ENCODE measurements at regions not wholly inside any gene's neighbourhood (a gene's known extent, or its start where the extent isn't known, plus 50 kb on each side); places are given as distances from the start of the nearest gene placed in this dataset.

DNA sequence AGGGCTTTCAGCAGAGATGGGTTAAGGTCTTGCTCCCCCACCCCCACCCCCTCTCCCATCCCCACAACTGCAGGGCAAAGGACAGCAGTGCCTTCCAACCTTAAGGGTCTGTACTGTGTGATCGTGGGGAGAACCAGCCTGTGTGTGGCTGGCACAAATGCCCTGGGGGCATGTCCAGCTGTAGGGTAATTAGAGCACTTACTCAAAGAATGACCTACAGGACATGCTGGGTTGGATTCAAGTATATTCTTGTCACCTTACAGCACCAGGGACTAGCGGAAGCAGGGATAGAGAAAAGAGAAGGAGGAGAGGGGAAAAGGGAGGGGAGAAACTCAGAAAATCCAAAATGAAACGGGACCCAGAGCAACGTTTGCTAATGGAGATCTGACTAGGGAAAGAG lies 191.3 kb upstream of the GATB start:
- TF ChIP-seq SP1 (IDR thresholded peaks at IDR 0.05) (no peak), ARNT (IDR thresholded peaks at IDR 0.05) (no peak), BHLHE40 (IDR thresholded peaks at IDR 0.05; ENCODE audit: borderline replicate concordance) (no peak), FOXA1 (IDR thresholded peaks at IDR 0.05) (no peak), L3MBTL2 (conservative IDR thresholded peaks at IDR 0.05) (no peak), CTBP1 (IDR thresholded peaks at IDR 0.05; ENCODE audit: borderline replicate concordance) (no peak), ELF4 (IDR thresholded peaks at IDR 0.05) (no peak), FOXM1 (IDR thresholded peaks at IDR 0.05; ENCODE audit: borderline replicate concordance) (no peak), NFRKB (IDR thresholded peaks at IDR 0.05) (no peak), HDGF (IDR thresholded peaks at IDR 0.05; ENCODE audit: borderline replicate concordance) (no peak), ZNF384 (IDR thresholded peaks at IDR 0.05) (no peak), FOXK2 (IDR thresholded peaks at IDR 0.05) (no peak), SUZ12 (IDR thresholded peaks at IDR 0.05) (no peak), TARDBP (IDR thresholded peaks at IDR 0.05) (no peak), LEF1 (IDR thresholded peaks at IDR 0.05; ENCODE audit: borderline replicate concordance) (no peak)
- TF ChIP-seq, protein P1, sequence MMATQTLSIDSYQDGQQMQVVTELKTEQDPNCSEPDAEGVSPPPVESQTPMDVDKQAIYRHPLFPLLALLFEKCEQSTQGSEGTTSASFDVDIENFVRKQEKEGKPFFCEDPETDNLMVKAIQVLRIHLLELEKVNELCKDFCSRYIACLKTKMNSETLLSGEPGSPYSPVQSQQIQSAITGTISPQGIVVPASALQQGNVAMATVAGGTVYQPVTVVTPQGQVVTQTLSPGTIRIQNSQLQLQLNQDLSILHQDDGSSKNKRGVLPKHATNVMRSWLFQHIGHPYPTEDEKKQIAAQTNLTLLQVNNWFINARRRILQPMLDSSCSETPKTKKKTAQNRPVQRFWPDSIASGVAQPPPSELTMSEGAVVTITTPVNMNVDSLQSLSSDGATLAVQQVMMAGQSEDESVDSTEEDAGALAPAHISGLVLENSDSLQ (IDR thresholded peaks at IDR 0.05) = no peak
- POLR2A ChIA-PET = no interaction called here
- DNase-seq (ENCODE audit: extremely low spot score) = no peak
- CTCF ChIA-PET = no interaction called here

DNA sequence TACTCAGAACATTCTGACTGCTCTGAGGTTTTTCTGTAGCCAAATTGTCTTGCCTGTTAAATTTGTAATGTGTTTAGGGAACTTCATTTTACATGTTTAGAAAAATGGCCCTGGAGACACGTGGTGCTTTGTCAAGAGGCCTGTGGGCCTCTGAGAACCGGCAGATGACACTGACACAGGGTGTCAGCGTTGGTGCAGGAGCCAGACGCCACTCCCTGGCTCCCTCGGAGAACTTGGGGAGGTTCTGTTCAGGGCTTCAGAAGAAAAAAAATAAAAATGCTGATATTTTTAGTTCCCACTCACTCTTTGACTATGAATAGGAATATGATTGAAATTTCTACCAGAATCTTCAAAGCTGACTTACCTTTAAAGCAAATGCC lies 190.9 kb upstream of the GATB start:
- TF ChIP-seq NFRKB (IDR thresholded peaks at IDR 0.05) (no peak), BHLHE40 (IDR thresholded peaks at IDR 0.05; ENCODE audit: borderline replicate concordance) (no peak), FOXA1 (IDR thresholded peaks at IDR 0.05) (no peak), HDGF (IDR thresholded peaks at IDR 0.05; ENCODE audit: borderline replicate concordance) (no peak), SP1 (IDR thresholded peaks at IDR 0.05) (no peak), CTBP1 (IDR thresholded peaks at IDR 0.05; ENCODE audit: borderline replicate concordance) (no peak), TARDBP (IDR thresholded peaks at IDR 0.05) (no peak), ZNF384 (IDR thresholded peaks at IDR 0.05) (no peak), ELF4 (IDR thresholded peaks at IDR 0.05) (no peak), ARNT (IDR thresholded peaks at IDR 0.05) (no peak), L3MBTL2 (conservative IDR thresholded peaks at IDR 0.05) (no peak), LEF1 (IDR thresholded peaks at IDR 0.05; ENCODE audit: borderline replicate concordance) (no peak)
- TF ChIP-seq, protein P1 (IDR thresholded peaks at IDR 0.05) = no peak
- ChIA-PET CTCF (no interaction called here), POLR2A (no interaction called here)

DNA sequence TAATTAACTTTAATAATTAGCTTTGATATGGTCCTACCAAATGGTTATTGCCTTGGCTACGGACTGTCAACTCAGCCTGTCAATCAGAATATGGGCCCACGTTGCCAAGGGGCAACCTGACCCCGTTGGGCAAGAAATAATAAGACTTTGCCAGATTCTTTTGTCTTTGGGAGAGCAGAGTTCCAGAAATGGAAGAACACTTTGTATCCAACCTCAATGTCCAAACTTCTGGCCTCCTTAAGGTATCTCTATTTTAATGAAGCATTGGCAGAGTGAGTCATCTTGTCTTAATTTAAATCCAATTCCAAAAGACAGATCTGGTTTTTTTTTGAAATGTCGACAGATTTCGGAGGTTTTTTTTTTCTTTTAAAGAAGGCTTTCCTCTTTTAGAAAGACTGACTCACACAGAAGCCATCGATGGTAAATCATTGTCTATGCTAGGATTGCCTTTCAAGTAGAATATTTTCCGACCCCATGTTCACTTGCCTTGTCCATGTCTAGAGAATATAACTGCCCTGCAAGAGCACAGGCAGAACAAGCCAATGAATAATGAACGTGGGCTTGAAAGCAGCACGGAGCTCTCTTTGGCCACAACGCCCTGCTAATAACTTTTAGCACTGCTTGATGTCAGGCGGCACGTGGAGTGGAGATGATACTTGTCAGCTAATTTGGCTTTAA lies 190.3 kb upstream of the GATB start:
- no peak for DNase-seq (ENCODE audit: extremely low spot score)
- ChIA-PET CTCF (no interaction called here), POLR2A (no interaction called here)

More for the DNA sequence above, 190.9 kb upstream of the GATB start:
- DNase-seq (ENCODE audit: extremely low spot score) = no peak

DNA sequence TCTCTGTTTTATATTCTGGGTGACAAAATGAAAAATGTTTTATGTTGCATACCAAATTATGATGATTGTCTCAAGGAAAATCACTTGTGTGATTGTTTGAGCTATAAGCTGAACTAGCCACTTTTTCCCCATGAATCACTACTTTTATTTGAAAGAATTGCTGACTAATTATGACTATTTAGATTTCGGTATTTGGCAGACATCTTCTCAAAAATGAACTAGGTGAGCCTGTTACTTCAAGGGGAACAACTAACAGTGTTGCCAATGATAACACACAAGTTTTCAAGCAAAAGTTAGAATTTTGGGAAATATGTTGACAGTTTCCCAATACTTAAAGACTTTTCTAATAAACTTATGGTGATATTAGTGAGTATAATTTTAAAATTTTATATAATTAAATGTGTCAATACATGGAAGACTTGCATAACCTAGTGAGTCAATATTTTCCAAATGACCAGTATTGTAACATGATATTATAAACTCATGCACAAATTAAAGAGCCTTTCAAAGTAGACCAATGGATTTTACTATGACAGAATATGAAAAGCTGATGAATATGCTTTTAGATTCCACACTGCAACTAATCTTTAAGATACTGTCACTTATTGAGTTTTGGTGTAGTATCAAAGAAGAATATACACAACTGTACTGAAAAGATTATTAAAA lies 187.7 kb upstream of the GATB start:
- ChIA-PET POLR2A (no interaction called here), CTCF (no interaction called here)
- no peak for DNase-seq (ENCODE audit: extremely low spot score)
- TF ChIP-seq HDGF (IDR thresholded peaks at IDR 0.05; ENCODE audit: borderline replicate concordance) = no peak
- TF ChIP-seq SP1 (IDR thresholded peaks at IDR 0.05) = no peak
- no peak for TF ChIP-seq ELF4 (IDR thresholded peaks at IDR 0.05)
- no peak for TF ChIP-seq L3MBTL2 (conservative IDR thresholded peaks at IDR 0.05)
- no peak for TF ChIP-seq BHLHE40 (IDR thresholded peaks at IDR 0.05; ENCODE audit: borderline replicate concordance)
- no peak for TF ChIP-seq SUZ12 (IDR thresholded peaks at IDR 0.05)
- TF ChIP-seq ZNF384 (IDR thresholded peaks at IDR 0.05) = no peak
- no peak for TF ChIP-seq TARDBP (IDR thresholded peaks at IDR 0.05)
- no peak for TF ChIP-seq FOXM1 (IDR thresholded peaks at IDR 0.05; ENCODE audit: borderline replicate concordance)
- no peak for TF ChIP-seq FOXK2 (IDR thresholded peaks at IDR 0.05)
- TF ChIP-seq, protein P1 (IDR thresholded peaks at IDR 0.05) = no peak
- TF ChIP-seq FOXA1 (IDR thresholded peaks at IDR 0.05) = no peak
- TF ChIP-seq NFRKB (IDR thresholded peaks at IDR 0.05) = no peak

More for the DNA sequence above, 190.3 kb upstream of the GATB start:
- TF ChIP-seq FOXM1 (IDR thresholded peaks at IDR 0.05; ENCODE audit: borderline replicate concordance) = no peak
- no peak for TF ChIP-seq ZNF384 (IDR thresholded peaks at IDR 0.05)
- TF ChIP-seq SP1 (IDR thresholded peaks at IDR 0.05) = no peak
- TF ChIP-seq BHLHE40 (IDR thresholded peaks at IDR 0.05; ENCODE audit: borderline replicate concordance) = no peak
- no peak for TF ChIP-seq HDGF (IDR thresholded peaks at IDR 0.05; ENCODE audit: borderline replicate concordance)
- TF ChIP-seq FOXA1 (IDR thresholded peaks at IDR 0.05) = no peak
- no peak for TF ChIP-seq L3MBTL2 (conservative IDR thresholded peaks at IDR 0.05)
- TF ChIP-seq, protein P1 (IDR thresholded peaks at IDR 0.05) = no peak
- no peak for TF ChIP-seq SUZ12 (IDR thresholded peaks at IDR 0.05)
- TF ChIP-seq LEF1 (IDR thresholded peaks at IDR 0.05; ENCODE audit: borderline replicate concordance) = no peak
- TF ChIP-seq CTBP1 (IDR thresholded peaks at IDR 0.05; ENCODE audit: borderline replicate concordance) = no peak
- no peak for TF ChIP-seq NFRKB (IDR thresholded peaks at IDR 0.05)

DNA sequence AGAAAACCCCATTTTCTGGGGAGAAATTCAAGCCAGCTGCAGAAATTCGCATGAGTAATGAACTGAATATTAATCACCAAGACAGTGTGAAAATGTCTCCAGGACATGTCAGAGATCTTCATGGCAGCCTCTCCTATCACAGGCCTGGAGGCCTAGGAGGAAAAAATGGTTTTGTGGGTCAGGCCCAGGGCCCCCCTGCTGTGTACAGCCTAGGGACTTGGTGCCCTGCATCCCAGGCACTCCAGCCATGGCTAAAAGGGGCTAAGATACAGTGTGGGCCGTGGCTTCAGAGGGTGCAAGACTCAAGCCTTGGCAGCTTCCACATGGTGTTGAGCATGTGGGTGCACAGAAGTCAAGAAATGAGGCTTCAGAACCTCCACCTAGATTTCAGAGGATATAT lies 185.9 kb upstream of the GATB start:
- DNase-seq (ENCODE audit: extremely low spot score) = no peak
- ChIA-PET POLR2A (no interaction called here), CTCF (no interaction called here)
- TF ChIP-seq SP1 (IDR thresholded peaks at IDR 0.05) = no peak
- TF ChIP-seq FOXM1 (IDR thresholded peaks at IDR 0.05; ENCODE audit: borderline replicate concordance) = no peak
- TF ChIP-seq L3MBTL2 (conservative IDR thresholded peaks at IDR 0.05) = no peak
- TF ChIP-seq SUZ12 (IDR thresholded peaks at IDR 0.05) = no peak
- no peak for TF ChIP-seq NFRKB (IDR thresholded peaks at IDR 0.05)
- TF ChIP-seq ZNF384 (IDR thresholded peaks at IDR 0.05) = no peak
- no peak for TF ChIP-seq ARNT (IDR thresholded peaks at IDR 0.05)
- no peak for TF ChIP-seq TARDBP (IDR thresholded peaks at IDR 0.05)
- TF ChIP-seq HDGF (IDR thresholded peaks at IDR 0.05; ENCODE audit: borderline replicate concordance) = no peak
- no peak for TF ChIP-seq CTBP1 (IDR thresholded peaks at IDR 0.05; ENCODE audit: borderline replicate concordance)
- TF ChIP-seq, protein P1 (IDR thresholded peaks at IDR 0.05) = no peak
- no peak for TF ChIP-seq LEF1 (IDR thresholded peaks at IDR 0.05; ENCODE audit: borderline replicate concordance)
- TF ChIP-seq ELF4 (IDR thresholded peaks at IDR 0.05) = no peak
- no peak for TF ChIP-seq FOXA1 (IDR thresholded peaks at IDR 0.05)
- TF ChIP-seq FOXK2 (IDR thresholded peaks at IDR 0.05) = no peak
- no peak for TF ChIP-seq BHLHE40 (IDR thresholded peaks at IDR 0.05; ENCODE audit: borderline replicate concordance)
